ENCODE measurements at regions not wholly inside any gene's neighbourhood (a gene's known extent, or its start where the extent isn't known, plus 50 kb on each side); places are given as distances from the start of the nearest gene placed in this dataset.
A peak's percentile ranks its signal among the peaks of the same experiment; 100 is the strongest.

DNA sequence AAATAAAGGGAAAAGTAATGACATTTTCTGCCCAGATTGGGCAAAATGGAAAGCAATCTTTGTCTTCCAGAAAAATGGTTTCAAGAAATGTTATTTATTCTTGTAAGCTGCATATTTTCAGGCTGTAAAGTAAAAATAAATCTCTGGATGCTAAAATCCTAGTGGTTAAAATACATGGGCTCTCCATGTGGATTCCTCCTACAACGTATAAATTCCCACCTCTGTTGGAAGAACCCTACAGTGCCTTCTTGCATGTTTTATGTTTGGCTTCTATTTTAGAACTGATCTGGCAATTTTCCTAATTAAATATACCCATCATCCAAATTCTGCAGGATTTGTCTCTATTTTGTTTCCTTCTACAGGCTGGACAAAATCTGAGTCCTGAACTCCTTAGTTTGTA is 528.9 kb downstream of the COL12A1 start:
- in situ Hi-C loops (cut with HindIII; ENCODE audit: low sequenced_read_pairs), result no loop called here
- H3K4me3 ChIP-seq (ENCODE audit: low read depth, low read length), result no peak overlapping the region
- TF ChIP-seq, protein P1, sequence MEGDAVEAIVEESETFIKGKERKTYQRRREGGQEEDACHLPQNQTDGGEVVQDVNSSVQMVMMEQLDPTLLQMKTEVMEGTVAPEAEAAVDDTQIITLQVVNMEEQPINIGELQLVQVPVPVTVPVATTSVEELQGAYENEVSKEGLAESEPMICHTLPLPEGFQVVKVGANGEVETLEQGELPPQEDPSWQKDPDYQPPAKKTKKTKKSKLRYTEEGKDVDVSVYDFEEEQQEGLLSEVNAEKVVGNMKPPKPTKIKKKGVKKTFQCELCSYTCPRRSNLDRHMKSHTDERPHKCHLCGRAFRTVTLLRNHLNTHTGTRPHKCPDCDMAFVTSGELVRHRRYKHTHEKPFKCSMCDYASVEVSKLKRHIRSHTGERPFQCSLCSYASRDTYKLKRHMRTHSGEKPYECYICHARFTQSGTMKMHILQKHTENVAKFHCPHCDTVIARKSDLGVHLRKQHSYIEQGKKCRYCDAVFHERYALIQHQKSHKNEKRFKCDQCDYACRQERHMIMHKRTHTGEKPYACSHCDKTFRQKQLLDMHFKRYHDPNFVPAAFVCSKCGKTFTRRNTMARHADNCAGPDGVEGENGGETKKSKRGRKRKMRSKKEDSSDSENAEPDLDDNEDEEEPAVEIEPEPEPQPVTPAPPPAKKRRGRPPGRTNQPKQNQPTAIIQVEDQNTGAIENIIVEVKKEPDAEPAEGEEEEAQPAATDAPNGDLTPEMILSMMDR (IDR thresholded peaks at IDR 0.05; ENCODE audit: low read depth, low read length, missing control alignments), result no peak
- DNase-seq (ENCODE audit: low read depth), result no peak

DNA sequence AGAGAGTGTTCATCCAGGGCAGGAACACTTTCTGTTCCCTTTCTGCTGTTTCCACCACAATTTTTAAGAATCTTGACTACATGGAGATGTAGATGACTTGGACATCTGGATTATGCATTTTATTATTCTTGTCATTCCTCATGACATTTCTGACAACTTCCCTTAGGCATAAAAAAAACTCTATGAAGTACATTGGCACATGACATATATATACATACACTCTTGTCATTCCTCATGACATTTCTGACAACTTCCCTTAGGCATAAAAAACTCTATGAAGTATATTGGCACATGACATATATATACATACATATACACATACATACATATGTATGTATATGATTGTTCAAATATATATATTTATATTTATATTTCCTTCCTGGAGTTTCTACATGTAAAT is 531.5 kb downstream of the COL12A1 start:
- no peak overlapping the region for H3K4me3 ChIP-seq (ENCODE audit: low read depth, low read length)
- no peak for DNase-seq (ENCODE audit: low read depth)
- TF ChIP-seq, protein P1 (IDR thresholded peaks at IDR 0.05; ENCODE audit: low read depth, low read length, missing control alignments), result no peak
- in situ Hi-C loops (cut with HindIII; ENCODE audit: low sequenced_read_pairs), result no loop called here

DNA sequence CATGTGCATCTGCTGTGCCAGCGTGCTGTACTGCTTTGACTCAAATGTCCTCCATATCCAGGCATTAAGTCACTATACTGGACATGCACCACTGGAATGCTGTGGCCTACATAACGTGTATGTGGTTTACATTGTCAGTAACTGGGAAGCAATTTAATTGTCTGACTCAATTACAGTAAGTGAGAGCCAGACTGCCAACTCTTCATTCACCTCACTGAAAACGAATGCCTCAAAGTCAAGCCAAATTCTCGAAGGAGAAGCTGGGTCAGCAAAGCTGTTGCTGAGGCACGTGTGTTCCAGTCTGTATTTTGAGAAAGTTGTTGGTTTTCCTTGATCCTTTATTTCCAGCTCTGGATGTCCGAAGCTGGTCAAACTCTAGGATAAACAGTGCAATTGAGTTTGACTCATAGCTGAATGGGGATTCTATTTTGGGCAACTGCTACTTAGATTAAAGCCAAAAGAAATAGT is 534.3 kb downstream of the COL12A1 start:
- DNase-seq (ENCODE audit: low read depth), result peak; percentile 95
- TF ChIP-seq, protein P1 (IDR thresholded peaks at IDR 0.05; ENCODE audit: low read depth, low read length, missing control alignments), result no peak

DNA sequence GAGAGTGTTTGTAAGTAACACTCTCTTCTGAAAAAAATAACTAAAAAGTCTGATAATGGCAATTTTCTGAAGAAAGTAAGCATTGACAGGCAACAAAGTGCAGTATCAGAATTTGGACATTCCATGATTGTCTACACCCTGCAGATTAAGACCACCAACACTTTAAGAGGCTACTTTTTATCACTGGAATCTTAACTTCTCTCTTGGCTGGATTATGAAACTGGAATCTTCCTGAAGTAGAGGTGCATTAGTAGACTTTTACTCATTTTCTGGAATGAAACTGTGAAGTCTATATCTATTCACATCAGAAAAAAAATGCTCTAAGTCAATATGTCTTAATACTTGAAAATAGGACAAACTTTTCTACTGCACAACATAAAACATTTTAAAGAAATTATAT is 547.5 kb downstream of the COL12A1 start:
- DNase-seq (ENCODE audit: low read depth), result no peak
- TF ChIP-seq, protein P1 (IDR thresholded peaks at IDR 0.05; ENCODE audit: low read depth, low read length, missing control alignments), result no peak
- H3K4me3 ChIP-seq (ENCODE audit: low read depth, low read length), result no peak overlapping the region
- in situ Hi-C loops (cut with HindIII; ENCODE audit: low sequenced_read_pairs), result no loop called here

More for the DNA sequence above, 534.3 kb downstream of the COL12A1 start:
- in situ Hi-C loops (cut with HindIII; ENCODE audit: low sequenced_read_pairs), result no loop called here
- H3K4me3 ChIP-seq (ENCODE audit: low read depth, low read length), result no peak overlapping the region

DNA sequence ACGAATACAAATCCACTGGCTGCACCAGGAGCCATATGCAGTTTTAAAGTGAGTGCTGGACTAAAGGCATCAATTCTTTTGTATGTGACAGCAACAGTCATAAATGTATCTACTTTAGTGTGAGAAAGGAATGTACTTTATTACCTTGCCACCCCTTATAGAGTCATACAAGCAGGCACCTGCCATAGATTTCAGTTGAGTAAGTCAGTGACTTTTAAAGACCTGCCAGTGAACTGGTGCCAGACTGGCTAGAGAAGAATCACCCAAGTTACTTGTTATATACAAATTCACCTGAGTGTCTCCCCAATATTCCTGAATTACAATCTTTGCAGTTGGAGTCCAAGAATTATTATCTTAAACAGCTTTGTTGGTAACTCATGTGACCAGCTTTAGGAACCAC is 547.9 kb downstream of the COL12A1 start:
- TF ChIP-seq, protein P1 (IDR thresholded peaks at IDR 0.05; ENCODE audit: low read depth, low read length, missing control alignments), result no peak
- no peak for DNase-seq (ENCODE audit: low read depth)
- no peak overlapping the region for H3K4me3 ChIP-seq (ENCODE audit: low read depth, low read length)
- in situ Hi-C loops (cut with HindIII; ENCODE audit: low sequenced_read_pairs), result no loop called here

DNA sequence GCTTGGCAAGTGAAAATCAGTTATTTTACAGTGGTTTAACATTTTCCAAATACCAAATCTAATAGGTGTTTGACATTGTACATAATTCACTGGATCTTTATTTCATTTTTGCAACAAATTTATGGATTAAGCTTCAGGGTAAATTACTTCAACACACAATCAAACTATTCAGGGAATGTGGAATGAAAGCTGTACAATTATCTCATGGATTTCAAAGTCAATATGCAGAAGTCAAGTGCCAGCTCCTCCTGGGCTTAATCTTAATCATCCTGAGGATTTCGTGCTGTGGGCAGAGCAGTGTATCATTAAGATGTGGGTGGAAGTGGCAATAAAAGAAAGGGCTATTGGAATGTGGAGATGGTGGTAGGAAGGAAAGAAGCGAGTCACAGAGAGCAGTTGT is 548.8 kb downstream of the COL12A1 start:
- no peak overlapping the region for H3K4me3 ChIP-seq (ENCODE audit: low read depth, low read length)
- no peak for DNase-seq (ENCODE audit: low read depth)
- in situ Hi-C loops (cut with HindIII; ENCODE audit: low sequenced_read_pairs), result no loop called here
- TF ChIP-seq, protein P1 (IDR thresholded peaks at IDR 0.05; ENCODE audit: low read depth, low read length, missing control alignments), result no peak

DNA sequence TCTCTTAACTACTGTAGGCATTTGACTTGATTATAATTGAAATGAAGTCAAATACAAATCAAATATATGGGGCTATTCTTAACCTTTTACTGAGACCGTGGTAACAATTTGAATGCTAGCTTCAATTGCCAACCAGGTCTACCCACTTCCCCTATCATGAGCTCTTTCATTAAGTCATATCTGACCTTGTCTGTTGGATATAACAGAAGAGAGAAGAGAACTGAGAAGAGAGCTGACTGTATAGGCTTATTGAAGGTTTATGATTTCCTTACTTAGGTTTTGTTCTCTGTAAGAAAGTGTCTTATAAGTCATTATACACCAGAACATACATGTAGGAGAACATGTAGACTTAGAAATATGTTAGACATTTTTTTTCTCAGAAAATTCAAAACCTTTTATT is 549.4 kb downstream of the COL12A1 start:
- DNase-seq (ENCODE audit: low read depth), result no peak
- H3K4me3 ChIP-seq (ENCODE audit: low read depth, low read length), result no peak overlapping the region
- in situ Hi-C loops (cut with HindIII; ENCODE audit: low sequenced_read_pairs), result no loop called here
- TF ChIP-seq, protein P1 (IDR thresholded peaks at IDR 0.05; ENCODE audit: low read depth, low read length, missing control alignments), result no peak
